Upper lobe of left lung (tissue), 4 donors: ENCODE measurements at regions not wholly inside any gene's neighbourhood (a gene's known extent, or its start where the extent isn't known, plus 50 kb on each side); places are given as distances from the start of the nearest gene placed in this dataset.

Experiments used
- POLR2A ChIP-seq, 4 donors: fragments of 450-650 bp; IDR thresholded peaks; one replicate each; pipeline ENCODE4 v1.5.1; 2016 to 2017; ENCODE audit warnings: antibody characterized with exemption in 4 of 4, mild to moderate bottlenecking in 2 of 4
- TF ChIP-seq, protein P1 (sequence below), 6 experiments: fragments of 450-650 bp in 4 of 6; fragments of 200-600 bp in 2 of 6; sonication (generic) in 2 of 6; IDR thresholded peaks; one replicate each; pipeline ENCODE4 v1.5.1; 2016 to 2019; ENCODE audit warnings: antibody characterized with exemption in 6 of 6

DNA sequence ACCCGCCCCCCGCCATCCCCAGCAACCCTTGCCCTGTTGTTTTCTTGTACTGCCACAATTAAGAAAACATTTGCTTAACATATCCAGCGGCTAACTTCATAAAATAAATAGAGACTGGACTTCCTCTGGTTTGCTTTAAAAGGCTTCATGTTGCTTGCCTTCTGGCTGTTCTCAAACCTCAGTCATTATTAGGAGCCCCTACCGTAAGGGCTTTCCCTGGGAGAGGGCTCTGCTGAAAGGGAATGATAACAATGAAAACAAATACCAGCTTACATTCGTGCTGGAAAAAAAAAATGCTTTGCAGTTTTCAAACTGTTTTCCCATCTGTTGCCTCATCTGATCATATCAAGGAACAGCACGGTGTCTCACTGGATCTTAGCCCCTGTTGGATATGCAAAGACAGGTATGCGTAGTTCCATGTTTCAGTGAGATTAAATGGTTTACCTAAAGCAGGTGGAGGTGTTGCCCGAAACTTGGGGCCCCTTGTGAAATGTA, 77.2 kb upstream of the VGLL4 start:
- TF ChIP-seq, protein P1, sequence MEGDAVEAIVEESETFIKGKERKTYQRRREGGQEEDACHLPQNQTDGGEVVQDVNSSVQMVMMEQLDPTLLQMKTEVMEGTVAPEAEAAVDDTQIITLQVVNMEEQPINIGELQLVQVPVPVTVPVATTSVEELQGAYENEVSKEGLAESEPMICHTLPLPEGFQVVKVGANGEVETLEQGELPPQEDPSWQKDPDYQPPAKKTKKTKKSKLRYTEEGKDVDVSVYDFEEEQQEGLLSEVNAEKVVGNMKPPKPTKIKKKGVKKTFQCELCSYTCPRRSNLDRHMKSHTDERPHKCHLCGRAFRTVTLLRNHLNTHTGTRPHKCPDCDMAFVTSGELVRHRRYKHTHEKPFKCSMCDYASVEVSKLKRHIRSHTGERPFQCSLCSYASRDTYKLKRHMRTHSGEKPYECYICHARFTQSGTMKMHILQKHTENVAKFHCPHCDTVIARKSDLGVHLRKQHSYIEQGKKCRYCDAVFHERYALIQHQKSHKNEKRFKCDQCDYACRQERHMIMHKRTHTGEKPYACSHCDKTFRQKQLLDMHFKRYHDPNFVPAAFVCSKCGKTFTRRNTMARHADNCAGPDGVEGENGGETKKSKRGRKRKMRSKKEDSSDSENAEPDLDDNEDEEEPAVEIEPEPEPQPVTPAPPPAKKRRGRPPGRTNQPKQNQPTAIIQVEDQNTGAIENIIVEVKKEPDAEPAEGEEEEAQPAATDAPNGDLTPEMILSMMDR (IDR thresholded peaks at IDR 0.05) = no peak
- no peak for TF ChIP-seq POLR2A (IDR thresholded peaks at IDR 0.05)
